GM19351 (cell line): ENCODE measurements at regions not wholly inside any gene's neighbourhood (a gene's known extent, or its start where the extent isn't known, plus 50 kb on each side); places are given as distances from the start of the nearest gene placed in this dataset.
"Not testable (repeated sequence)": the region's sequence is repeated elsewhere in the genome, so short reads cannot be mapped to it uniquely, and the experiment has no call there.

Experiments used
- ATAC-seq: cut with Tn5 transposase; IDR thresholded peaks from one replicate; pipeline ENCODE4 v1.9.1; 2021; ENCODE audit warnings: mild to moderate bottlenecking, moderate library complexity; ENCODE audit not compliant: unreplicated experiment

GRCh38 chr1:38522915-38523567, 336.5 kb downstream of the RRAGC start:
- ATAC-seq: no peak

GRCh38 chr1:38516560-38516959, 343.0 kb downstream of the RRAGC start:
- ATAC-seq: no peak

GRCh38 chr1:38512789-38513188, 346.8 kb downstream of the RRAGC start:
- no peak for ATAC-seq

- ATAC-seq: no peak
Observed at GRCh38 chr1:38512024-38512767, 347.4 kb downstream of the RRAGC start.

- no peak for ATAC-seq
Observed at GRCh38 chr1:38508232-38508631, 351.3 kb downstream of the RRAGC start.

- ATAC-seq: no peak
Observed at GRCh38 chr1:38507563-38507962, 352.0 kb downstream of the RRAGC start.

GRCh38 chr1:38505944-38506343, 353.6 kb downstream of the RRAGC start:
- ATAC-seq: no peak

GRCh38 chr1:38502758-38503157, 356.8 kb downstream of the RRAGC start:
- ATAC-seq: no peak

GRCh38 chr1:38500891-38501290, 358.7 kb downstream of the RRAGC start:
- no peak for ATAC-seq

- no peak for ATAC-seq
Observed at GRCh38 chr1:38500352-38500751, 359.2 kb downstream of the RRAGC start.

GRCh38 chr1:38498686-38499085, 360.9 kb downstream of the RRAGC start:
- ATAC-seq: no peak

GRCh38 chr1:38497921-38498656, 361.5 kb downstream of the RRAGC start:
- no peak for ATAC-seq

- not testable (repeated sequence) for ATAC-seq
Observed at GRCh38 chr1:38493306-38493705, 366.3 kb downstream of the RRAGC start.

- no peak for ATAC-seq
Observed at GRCh38 chr1:38489844-38490270, 369.7 kb downstream of the RRAGC start.

GRCh38 chr1:38488162-38488898, 371.2 kb downstream of the RRAGC start:
- no peak for ATAC-seq

- no peak for ATAC-seq
Observed at GRCh38 chr1:38487396-38487795, 372.2 kb downstream of the RRAGC start.

- ATAC-seq: no peak
Observed at GRCh38 chr1:38486085-38486484, 373.5 kb downstream of the RRAGC start.

- ATAC-seq: no peak
Observed at GRCh38 chr1:38481871-38482826, 377.4 kb downstream of the RRAGC start.

- not testable (repeated sequence) for ATAC-seq
Observed at GRCh38 chr1:38479662-38480061, 379.9 kb downstream of the RRAGC start.

- ATAC-seq: no peak
Observed at GRCh38 chr1:38477811-38478210, 381.8 kb downstream of the RRAGC start.
